CD4-positive, alpha-beta T cell treated with Interferon gamma for 1 hour (primary cell): ENCODE measurements at regions not wholly inside any gene's neighbourhood (a gene's known extent, or its start where the extent isn't known, plus 50 kb on each side); places are given as distances from the start of the nearest gene placed in this dataset.

Experiments
- DNase-seq: peaks from one replicate; pipeline ENCODE4 v3.0.0-alpha.2; 2020

DNA sequence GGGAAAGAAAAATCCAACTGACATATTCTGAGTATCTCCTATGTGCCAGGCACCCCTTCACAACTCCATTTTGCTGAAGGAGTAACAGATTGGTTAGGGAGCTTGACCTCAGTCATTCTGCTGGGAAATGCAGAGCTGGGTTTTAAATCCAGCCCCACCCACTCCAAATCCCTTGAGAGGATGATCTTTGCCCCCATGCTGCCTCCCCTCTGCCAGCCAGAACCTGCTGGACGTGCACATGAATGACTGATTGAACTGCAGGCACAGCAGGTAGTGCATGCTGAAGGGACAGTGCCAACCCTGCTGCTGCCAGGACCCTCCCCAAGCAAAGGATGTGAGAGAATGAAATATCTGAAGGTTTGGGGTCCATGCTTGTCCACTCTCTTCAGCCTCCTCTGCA, 340.9 kb downstream of the BUD13 start:
- no peak for DNase-seq

DNA sequence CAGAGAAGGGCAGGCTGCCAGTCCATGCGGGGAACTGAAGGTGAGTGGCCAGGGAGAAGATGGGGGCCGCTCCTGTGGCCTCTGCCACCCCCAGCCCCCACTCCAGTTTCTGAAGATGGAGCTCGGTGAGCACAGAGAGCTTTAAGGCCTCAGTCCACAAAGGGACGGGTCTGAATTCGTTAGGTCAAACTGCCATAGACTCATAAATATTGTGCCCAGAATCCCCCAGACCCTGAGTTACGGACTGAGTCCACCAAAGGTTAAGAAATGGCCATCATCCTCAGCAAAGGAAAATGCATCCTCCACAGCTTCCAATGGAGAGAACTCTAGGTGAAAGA, 344.2 kb downstream of the BUD13 start:
- DNase-seq = no peak

DNA sequence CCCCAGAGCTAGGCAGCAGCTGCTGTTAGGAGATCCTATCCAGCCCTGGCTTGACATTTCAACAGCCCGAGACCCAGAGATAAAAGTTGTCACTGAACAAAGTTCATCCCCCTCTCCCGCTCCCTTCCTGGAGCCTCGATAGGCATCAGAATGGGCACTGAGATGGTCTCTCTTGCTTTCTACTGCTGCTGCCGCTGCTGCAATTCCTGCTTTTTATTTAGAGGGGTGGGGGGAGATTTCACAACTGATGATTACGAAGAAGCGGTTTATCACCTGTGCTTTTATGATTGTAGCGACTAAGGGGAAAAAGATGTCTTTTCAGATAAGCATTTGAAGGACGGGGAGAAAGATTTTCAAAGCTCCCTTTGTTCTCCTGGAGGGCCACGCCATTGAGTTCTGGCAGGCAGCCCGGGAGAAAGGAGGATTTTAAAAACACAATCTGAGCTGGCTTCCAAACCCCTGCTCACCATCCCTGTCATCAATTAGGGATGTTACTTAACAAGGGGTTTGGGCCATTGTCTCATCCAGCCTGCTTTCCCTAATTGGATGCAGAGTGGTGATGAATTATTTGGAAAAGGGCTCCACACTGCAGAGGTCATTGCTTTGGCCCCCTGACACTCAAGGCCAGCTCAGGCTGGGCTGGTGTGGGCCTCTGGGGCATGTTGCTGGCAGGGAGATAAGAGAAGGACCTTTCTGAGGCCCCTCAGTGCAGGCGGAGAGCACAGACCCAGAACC, 344.7 kb downstream of the BUD13 start:
- DNase-seq = no peak

DNA sequence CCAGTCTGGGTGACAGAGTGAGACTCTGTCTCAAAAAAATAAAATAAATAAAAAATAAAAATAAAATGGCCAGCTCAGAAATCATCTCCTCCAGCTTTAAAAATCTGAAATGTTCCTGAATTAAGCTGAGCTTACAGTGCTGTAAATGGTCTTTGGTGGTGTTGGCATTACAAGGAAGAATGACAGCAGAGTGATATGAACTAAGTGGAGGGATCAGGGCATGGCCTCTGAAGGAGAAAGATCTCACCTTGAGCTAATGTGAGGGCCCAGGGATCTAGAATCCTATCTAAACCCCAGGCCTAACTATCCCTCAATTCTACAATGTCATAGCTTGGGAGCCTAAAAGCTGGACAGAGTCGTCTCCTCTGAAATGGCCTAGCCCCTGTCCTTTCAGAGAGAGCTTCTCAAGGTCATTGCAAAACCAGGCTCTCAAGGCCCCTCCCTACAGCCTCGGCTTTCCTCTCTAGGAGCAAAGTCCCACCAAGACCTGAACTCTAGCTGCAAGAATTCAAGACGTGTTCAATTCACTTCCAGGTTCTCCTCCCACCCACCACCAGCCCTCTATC, 345.4 kb downstream of the BUD13 start:
- no peak for DNase-seq

DNA sequence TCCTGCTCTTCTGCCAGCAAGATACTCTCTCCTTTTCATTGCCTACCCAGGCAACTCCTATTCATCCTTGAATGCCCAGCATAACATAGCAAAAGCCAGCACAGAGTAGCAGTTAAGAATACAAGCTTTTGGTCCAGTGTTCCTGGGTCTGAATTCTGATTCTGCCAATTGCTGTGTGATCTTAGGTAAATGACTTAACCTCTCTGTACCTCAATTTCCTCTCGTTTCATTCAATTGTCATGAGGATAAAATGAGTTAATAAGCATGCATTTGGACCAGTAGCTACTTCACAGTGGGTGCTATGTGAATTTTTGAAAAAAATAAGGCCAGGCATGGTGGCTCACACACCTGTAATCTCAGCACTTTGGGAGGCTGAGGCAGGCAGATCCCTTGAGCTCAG, 346.0 kb downstream of the BUD13 start:
- no peak for DNase-seq

DNA sequence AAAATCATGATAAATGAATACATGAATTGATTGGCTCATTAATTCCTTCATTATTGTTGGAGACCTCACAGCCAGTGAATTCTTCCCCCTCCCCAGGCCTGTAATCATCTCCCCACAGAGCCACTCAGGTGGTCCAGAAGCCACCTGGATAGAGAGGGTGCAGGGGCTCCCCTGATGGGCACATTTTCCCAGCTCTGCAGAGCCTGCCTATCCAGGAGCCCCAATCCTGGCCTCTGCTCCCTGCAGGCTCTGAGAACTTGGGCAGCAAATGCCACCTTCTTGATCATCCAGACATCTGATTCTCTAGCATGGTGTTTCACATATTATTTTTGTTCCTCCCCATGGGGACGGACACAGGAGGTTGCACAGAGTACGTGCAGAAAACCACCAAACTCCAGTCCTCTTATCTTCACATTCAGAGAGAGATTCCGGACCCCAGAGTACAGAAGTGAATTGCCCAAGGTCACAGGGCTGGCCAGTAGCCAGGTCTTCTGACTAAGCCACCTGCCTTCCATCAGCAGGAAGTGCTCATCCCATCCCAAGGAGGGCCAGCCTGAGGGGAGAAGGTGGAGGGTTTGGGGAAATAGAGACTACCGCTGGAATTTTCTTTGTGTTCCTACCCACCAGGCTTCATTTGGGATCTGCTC, 348.0 kb downstream of the BUD13 start:
- DNase-seq = no peak

DNA sequence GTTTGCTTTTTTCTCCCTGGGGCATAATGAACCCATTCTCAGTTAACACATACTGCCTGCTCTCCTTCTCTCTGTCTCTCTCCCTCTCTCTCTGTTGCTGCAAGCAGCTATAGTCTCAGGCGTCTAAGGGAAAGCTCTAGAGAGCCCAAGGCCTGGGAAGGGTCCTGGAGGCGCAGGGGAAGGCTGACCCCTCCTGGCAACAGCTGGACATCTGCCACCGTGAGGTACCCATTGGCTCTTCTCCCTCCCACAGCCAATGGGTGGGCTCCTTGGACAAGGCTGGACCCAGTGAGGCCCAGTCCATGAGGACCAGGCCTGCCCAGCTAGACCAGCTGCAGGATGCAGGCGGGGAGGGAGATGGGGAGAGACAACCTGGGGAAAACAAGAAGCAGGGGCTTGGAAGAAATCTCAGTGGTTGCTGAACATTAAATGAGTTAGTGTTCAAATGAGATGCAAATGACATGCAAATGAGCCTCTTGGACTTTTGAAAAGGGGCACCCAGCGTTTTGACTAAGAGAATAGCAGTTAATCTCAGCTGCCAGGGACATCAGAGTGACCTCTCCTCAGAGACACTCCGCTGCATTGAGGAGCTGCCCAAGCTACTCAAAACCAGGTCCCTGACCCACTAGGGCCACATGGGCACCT, 349.7 kb downstream of the BUD13 start:
- no peak for DNase-seq

DNA sequence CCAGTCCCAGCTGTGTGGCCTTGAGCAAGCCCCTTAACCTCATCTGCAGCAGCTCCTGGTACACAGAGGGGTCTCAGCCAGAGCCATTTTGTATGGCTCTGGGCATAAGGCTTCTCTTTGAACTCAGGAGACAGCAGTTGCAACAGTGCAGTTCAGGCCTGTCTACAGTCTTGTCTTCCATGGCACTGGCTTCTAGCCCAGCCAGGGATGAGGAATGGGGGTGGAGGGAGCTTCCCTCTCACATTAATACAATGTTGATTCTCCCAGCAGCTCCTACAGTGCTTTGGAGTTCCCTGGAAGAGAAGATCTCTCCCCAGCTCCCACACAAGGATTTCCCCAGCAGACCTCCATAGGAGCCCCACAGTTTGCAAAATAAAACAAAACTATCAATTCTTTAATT, 350.2 kb downstream of the BUD13 start:
- no peak for DNase-seq

DNA sequence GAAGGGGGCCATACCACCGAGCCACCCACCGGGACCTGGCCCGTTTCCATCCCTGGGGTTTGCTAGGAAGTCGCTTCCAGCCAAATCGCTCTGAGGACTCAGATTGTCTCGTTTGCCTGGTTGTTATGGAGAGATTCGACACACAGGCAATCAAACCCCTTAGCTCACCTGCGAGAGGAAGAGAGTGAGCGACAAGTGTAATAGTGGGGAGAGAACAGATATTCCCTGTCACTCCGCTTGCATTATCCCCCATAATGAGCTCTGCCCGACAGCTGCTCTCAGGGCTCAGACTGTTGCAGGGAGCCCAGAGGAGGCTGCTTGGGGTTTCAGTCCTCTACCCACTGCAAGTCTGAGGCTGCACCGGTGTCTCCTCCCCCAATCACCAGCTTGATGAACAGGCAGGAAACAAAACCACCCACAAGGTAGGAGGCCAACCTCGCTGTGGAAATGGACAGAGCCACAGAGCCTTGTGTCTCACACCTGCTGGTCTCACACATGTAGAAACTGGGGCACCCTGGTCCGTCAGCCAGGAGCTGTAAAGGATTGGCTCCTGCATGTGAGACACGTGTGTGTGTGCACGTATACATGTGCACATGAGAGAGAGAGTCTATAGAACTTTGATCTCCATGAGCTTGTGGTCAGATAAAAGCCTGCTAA, 351.1 kb downstream of the BUD13 start:
- DNase-seq = no peak

DNA sequence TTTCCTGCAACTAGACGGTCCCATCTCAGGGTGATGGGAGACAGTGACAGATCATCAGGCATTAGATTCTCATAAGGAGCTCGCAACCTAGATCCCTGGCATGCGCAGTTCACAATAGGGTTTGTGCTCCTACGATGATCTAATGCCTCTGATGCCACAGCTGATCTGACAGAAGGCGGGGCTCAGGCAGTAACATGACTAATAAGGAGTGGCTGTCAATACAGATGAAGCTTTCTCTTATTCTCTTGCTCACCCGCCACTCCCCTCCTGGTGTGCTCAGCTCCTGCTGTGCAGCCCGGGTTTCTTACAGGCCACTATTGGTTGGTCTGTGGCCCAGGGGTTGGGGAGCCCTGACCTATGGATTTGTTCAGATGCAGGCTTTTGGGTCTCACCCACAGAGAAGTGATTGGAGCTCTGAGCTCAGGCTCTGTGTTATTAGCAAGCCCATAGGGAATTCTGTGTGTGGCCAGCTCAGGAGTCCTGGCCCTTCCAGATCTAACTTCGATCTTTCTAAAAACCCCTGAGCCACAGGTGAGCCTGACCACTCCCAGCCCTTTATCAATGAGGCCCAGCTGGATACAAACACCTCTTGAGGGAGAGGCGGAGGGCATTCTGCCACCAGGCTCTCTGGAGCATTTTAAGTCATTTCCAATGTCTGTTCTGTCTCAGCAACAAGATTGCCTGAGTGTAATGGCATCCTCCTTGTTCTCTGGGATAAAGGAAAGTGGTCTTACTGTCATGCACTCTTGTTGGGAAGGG, 351.8 kb downstream of the BUD13 start:
- no peak for DNase-seq

DNA sequence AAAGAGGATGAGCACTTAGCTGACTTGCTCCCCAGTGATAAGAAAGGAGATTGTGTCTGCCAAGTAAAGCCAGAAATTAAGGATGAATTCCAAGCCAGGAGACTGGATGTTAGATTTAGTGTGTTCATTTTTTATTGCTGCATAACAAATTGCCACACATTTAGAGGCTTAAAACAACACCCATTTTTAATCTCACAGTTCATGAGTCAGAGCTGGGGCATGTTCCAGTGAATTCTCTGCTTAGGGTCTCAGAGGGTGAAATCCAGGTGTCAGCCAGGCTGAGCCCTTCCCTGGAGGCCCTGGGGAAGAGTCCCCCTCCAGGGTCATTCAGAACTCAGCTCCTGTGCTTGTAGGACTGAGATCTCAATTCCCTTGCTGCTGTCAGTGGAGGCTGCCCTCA, 352.8 kb downstream of the BUD13 start:
- DNase-seq = no peak

DNA sequence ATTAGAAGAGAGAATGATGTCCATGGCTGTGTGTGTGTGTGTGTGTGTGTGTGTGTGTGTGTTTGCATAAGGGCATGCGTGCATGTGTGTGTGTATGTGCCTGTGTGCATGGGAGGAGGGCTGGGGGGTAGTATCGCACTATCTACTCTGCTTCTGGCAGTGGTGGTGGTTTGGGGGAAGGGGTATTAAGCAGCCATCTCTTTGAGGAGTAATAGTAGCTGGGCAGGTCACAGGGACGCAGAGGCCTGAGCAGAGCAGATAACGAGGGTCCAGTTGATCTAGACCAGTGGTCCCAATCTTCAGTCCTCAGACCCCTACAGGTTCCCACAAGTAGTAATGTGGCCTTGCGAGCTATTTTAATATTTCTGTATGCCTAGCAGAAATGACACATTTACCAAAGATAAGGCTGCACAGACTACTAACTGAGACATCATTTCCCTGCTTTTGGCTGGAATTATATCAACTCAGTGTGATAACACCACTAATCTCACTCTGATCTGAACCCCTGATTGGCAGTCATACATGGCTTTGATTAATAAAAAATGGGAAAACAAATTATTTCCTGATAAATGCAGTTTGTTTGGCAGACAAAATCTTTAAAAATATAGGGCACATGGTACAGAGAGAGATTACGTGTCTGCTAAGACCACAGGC, 354.3 kb downstream of the BUD13 start:
- no peak for DNase-seq

DNA sequence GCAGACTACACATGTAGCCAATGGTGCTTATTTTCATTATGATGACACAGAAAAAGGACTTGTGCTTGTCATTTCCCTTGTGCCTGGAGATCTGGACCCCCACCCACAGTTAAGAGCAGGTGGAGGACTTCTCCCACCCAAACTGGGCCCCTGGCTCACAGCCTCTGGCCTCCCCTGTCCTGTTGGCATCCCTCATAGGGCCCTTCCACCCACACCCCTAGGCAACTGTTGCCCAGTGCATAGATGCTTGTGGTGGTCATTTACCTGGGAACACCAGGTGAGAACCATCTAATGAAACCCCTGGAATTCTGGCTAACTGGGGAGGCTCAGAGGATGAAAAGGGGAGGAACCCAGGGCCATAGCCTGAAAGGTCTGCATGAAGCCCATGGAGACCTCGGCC, 355.9 kb downstream of the BUD13 start:
- DNase-seq = no peak

DNA sequence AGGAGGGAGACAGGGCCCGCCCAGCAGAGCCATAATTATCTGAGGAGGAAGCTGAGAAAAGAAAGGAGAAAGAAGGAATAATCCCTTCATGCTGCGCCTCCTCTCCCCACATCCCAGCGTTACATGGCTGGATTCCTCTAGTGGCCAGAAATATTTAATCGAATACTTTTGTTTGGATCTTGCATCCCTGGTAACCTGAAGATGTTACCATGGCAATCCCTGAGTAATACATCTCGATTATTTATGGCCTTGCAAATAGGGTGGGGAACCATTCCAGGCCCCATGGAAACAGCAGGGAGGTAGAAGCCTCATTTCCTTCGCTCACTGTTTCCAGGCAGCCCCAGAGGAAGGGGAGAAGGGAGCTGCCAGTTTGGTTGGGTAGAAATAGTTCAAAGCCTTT, 357.7 kb downstream of the BUD13 start:
- DNase-seq = no peak

DNA sequence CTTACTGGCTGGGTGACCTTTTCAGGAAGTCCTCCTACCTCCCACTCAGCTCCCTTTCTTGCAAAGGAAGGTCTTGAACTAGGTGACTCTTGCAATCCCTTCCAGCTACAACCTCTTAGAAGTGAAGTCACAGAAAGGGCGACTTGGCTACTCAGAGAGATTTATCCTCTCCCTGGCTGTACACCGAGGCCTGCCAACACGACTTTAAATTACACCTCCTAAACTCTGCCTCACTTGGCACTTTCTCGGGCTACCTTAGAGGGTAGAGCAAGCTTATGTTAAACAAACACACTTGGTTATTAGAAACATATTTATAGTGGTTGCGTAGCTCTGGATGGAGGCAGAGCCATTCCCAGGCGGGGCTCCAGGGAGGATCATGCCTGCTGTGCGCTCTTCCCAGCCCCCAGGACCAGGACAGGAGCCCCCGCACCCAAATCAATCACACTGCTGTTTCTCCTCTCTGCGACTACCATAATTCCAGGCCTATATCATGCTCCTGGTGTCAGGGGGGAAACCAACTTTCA, 358.4 kb downstream of the BUD13 start:
- DNase-seq = no peak

DNA sequence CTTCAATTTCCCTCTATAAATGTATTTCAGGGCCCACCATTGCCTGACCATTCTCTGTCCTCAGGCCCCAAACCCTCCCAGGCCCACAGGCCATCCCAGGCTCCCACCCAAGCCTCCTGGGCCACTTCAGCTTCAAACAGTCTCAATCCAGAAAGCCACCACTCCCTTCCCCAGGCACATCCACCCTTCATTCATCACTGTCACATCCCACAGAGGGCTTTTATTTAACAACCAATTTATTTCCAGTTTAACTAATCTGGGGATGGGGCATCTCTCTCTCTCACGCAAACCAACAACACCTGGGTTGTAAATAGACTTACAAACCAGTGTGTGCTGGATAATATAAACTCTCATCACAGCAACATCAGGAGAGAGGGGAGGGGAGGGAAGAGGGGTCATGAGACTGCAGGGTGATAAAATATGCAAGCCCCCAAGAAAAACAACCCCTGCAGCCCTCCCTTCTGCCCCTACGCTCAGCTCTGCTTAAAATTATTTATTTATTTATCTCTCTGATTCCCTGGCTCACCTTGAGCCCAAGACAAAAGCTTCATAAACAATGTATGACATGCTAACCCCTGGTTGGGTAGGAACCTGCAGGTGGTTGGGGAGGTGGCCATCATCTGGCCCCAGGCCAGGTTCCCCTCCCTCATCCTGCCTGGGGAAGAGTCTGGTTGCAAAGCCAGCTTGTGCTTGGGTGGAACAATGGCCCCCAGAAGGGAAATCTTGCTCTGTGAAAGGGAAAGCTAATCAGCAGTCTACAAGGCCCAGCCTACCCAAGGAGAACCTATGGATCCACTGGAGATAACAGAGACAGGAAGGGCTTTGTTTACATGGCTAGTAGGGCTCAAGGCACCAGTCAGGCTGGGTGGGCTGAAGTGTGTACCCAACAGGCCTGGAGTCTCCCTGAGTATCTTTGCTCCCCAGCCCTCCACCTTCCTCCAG, 359.2 kb downstream of the BUD13 start:
- no peak for DNase-seq

DNA sequence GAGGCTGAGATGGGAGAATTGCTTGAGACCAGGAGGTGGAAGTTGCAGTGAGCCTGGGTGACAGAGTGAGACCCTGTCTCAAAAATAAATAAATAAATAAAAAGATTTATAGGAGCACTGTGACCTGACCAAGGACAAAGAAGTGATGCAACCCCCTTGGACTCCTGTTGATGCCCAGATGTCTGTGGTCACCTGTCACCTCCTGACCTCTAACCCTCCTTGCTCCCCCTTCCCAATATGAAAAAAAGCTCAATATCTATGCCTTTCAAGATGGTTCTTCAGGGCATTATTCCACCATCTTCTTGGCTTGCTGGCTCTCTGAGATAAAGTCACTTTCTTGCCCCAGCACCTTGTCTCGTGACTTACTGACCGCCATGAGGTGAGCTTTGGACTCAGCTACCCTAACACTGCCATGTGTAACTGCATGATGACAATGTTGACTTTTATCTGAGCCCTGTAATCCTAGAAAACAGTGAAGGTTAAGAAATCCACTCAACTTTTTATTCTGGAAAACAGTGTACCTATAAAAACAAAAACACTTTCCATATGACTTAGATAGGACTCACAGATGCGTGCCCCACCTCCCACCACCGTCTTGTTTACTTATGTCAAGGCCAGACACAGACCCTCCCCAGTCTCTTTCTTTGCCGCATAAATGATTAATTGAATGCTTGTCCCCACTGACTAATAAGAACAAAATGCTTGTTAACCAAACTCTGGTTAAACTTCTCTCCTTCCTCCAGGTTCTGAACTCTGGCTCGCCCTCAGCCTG, 360.5 kb downstream of the BUD13 start:
- no peak for DNase-seq

DNA sequence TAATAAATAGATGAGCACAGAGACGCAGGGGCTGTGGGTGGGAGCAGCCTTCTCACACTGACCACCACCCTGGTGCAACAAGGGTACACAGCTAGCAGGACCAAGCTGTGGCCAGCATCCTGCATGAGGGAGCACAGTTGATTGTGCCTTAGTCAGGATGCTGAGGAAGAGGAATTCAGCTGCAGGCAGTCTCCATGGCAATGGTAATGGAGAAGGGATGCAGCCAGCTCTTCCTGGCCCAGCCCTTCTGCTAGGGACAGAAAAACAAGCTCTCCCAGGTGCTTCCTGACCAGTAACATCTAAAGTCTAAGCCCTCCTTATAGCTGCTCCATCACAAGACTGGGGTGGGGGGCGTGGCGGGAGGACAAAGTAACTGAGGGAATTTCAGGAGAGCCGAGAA, 363.5 kb downstream of the BUD13 start:
- DNase-seq = no peak

DNA sequence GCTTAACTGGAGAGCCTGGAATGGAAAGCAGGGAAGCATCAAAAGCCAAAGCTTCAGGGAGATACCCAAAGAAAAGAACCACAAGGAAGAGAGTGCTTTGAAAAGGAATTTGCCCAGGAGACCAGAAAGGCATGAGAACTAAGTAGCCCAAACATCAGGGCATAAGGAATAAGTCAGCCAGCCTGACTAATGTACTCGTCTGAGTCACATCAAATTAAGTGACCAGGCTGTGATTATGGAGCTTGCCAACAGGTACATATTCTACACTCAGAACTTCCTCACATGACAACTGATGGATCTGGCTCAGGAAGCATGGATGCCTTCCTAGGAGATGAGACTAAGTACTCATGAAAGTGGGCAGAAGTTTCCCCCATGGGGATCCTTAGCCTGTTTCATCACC, 366.7 kb downstream of the BUD13 start:
- no peak for DNase-seq

DNA sequence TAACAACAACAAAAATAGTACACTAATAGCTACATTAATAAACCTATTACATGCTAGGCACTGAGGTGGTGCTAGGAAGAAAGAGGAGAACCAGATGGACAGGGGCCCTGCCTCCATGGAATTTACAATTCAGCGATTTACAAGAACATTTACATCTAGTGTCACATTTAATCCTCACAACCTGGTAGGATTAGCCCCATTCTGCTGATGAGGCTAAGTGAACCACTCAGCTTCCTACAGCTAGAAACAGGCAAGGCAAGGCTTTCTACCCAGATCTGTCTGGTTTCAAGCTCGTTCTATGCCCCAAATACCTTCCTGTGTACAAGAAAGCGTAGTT, 368.4 kb downstream of the BUD13 start:
- DNase-seq = no peak
